H54 (cell line): ENCODE measurements at regions not wholly inside any gene's neighbourhood (a gene's known extent, or its start where the extent isn't known, plus 50 kb on each side); places are given as distances from the start of the nearest gene placed in this dataset.
A peak's percentile ranks its signal among the peaks of the same experiment; 100 is the strongest.

Source experiments
- DNase-seq: peaks from one replicate; pipeline ENCODE4 v3.0.0; 2011; ENCODE audit warnings: low spot score, mixed read lengths; ENCODE audit not compliant: insufficient read length
- FAIRE-seq: peaks from 3 replicates; lab custom pipeline; 2011; peaks lifted over from hg19 to GRCh38; lab: Jason Lieb, UNC
- POLR2A ChIP-seq: IDR thresholded peaks from 2 replicates; pipeline ENCODE4 v1.6.1; 2011; ENCODE audit warnings: low read depth, mild to moderate bottlenecking, low read length

GRCh38 chr9:126218359-126219125, 108.1 kb upstream of the MVB12B start:
- no peak for TF ChIP-seq POLR2A
- FAIRE-seq (no peak), DNase-seq (no peak)

DNA sequence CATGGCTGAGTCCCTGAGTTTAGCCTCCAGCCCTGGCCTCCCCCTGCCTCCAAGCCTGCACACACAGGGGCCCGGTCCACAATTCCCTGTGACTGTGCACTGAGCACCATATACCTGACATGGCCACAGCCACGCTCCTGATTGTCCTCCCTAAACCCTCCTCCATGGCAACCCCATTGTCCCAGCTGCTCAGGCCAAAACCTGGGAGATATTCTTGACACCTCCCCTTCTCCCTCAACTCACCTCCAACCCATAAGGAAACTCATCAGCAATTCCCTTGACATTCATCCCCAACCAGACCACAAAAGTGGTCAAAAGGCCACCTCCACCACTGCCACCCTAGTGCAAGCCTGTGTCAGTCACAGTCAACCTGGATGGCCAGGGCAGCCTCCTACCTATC, 107.5 kb upstream of the MVB12B start:
- no peak for TF ChIP-seq POLR2A
- FAIRE-seq (no peak), DNase-seq (no peak)

GRCh38 chr9:126219648-126220063, 107.0 kb upstream of the MVB12B start:
- DNase-seq, result no peak
- no peak for FAIRE-seq
- TF ChIP-seq POLR2A, result no peak

GRCh38 chr9:126221480-126221879, 105.1 kb upstream of the MVB12B start:
- no peak for TF ChIP-seq POLR2A
- FAIRE-seq (no peak), DNase-seq (no peak)

DNA sequence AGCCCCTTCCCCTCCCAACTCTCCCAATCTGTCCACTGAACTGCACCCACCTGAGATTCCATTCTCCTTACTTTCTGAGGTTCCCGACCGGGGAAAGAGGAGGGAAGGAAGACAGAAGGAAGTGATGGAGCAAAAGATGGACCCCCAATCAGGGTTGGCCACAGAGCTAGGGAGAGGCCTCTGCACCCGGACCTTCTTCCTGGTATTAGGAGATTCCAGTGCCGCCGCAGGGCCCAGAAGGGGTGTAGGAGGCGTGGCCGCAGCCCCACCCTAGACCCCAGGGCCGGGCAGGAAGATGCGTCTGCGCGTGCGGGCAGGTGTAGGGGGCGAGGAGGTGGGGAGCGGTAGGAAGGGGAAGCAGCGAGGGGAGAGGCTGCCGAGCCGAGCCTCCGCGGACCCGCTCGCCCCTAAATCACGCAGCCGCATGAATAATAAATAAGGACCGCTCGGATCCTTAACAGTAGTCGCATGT, 104.2 kb upstream of the MVB12B start:
- DNase-seq, result no peak
- no peak for TF ChIP-seq POLR2A
- no peak for FAIRE-seq

GRCh38 chr9:126222835-126223431, 103.7 kb upstream of the MVB12B start:
- no peak for DNase-seq

DNA sequence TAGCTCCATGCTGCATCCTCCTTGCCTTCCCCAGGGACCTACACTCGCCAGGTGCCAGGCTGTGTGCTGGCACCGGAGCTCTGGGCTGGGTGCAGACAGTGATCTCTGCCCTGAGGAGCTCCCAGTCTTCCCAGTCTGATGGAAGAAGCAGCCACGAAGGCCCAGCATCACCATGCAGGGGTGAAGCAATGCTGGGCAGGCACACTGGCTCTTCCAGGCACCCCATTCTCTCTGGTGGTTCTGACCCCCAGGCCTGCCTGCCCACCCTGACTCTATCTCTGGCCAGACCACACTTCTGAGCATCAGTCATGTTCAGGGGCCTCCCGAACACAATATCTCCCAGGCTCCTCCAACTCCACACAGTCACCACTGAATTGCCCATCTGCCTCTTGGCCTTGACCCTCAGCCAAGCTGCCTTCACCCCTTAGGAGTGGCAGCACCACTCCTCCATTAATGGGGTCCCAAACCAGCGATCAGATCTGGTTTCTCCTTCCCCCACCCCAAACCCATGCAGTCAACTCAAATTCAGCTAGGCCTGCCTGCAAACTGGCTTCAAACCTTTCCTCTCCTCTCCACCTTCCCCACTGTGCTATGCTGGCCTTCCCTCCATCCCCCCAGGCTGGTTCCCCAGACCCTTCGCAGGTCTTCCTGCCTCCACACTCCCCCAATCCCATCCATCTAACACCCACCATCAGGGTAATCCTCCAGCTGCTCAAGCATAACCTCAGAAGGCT, 102.7 kb upstream of the MVB12B start:
- FAIRE-seq (no peak), DNase-seq (no peak)
- no peak for TF ChIP-seq POLR2A

More at GRCh38 chr9:126222835-126223431, 103.7 kb upstream of the MVB12B start:
- no peak for FAIRE-seq
- TF ChIP-seq POLR2A, result no peak

DNA sequence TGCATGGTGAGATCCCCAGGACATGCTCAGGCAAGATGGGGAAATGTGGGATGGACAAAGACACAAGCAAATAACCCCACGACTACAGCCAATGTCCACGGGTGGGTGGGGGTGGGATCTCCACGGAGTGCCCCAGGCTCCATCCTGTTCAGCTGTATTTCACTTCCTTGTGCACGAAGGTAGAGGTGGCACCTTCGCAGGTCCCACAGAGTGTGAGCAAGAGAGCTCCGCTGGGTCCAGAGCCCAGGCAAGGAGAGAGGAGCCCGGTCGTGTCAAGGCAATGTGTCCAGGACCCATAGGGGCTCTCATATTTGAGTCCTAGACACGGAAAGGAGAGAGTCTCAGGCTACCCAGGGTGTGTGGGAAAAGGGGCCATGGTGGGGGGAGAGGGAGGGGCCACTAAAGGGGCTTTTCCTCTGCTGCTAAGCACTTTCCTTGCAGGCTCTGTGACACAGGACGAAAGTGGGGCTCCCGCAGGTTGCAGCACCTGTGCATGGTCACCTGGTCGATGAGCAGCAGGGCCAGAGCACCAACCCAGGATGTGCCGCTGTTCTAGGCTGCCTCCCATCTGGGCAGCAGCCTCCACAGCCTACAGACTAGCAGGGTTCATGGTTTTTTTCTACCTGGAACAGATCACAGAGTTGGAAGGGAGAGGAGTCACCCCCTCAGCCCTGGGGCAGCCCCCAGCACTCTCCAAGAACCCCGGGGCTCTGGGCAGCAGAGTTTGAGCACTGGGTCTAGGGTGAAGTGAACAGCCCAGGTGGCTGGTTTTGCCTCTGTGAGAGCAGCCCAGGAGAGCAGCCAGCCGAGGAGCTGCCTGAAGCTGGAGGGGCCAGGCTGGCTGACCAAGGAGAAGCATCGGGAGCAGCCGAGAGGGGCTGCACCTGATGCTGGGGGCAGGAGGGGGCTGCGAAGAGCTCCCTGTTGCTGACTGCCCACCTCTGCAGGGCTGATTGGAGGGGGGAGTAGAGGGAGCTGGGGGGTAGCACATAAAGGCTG, 100.7 kb upstream of the MVB12B start:
- DNase-seq (no peak), FAIRE-seq (no peak)
- no peak for TF ChIP-seq POLR2A

DNA sequence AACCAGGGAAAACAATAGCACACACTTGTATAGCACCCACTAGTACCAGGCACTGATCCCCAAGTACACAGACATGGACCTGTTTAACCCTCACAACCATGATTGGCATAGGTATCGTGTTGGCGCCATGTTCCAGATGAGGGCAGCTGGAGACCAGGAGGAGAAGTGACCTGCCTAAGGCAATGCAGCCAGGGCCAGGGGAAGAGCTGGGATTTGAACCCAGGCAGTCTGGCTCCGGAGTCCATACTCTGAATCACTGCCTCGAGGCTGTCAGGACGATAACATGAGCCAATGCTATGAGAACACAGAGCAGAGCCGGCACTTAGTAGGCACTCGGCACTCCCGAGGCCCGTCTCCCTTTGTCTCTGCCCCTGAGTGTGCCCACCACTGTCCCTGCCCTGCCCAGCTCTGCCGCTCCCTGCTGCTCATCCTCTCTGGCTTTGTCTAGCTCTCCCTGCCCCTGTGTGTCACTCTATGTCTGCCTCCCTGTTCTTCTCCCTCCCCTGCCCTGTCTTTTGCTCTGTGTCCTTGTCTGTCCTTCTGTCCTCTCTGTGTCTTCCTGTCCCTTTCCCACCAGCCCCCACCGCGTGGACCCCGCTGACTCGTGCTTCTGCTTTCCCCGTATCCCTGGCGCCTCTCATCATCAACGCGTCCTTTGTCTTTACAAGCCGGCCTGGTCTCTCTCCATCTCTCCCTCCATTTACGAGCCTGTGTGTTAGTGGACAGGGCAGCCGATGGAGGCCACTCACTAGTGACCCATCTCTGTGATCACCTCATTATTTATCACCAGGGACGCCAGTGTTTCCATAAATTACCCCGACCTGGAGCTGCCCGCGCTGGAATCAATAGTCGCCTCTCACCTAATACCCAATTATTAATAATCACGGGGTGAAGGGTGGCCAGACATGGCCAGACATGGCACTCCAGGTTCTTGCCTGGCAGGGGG, 99.4 kb upstream of the MVB12B start:
- TF ChIP-seq POLR2A, result no peak
- no peak for DNase-seq
- FAIRE-seq, result no peak

- FAIRE-seq (no peak), DNase-seq (no peak)
- TF ChIP-seq POLR2A, result no peak
These were observed 98.4 kb upstream of the MVB12B start for GRCh38 chr9:126228111-126228780.

DNA sequence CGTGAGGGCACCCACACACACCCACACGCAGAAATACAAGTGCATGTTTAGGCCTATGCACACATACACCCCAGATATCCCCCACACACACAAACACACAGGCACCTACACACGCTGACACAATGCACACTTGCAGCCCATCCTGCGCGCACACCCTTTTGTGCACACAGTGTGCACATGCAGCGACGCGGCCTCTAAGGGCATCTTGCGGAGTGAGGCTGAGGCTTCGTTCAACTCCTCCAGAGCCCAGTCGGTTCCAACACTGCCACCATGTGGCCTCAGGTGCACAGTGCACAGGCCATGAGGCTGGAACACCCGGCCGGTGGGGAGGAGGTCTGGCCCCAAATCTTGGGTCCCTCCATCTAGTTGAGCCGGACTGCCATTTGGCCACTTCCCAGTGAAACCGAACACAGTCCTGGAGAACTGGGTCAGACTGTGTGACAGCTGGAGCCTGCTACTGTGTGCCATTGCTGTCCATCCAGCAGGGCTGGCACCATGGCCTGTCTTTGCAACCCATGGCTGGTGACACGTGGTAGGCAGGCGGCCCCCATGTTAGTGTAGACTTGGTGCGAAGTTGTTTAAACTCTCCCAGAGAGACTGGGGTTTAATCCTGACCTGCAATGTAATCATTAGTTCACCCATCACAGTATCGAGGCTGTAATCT, 97.7 kb upstream of the MVB12B start:
- peak; percentile 90 for DNase-seq
- peak; percentile 41 for FAIRE-seq
- no peak for TF ChIP-seq POLR2A

- FAIRE-seq (no peak), DNase-seq (no peak)
- no peak for TF ChIP-seq POLR2A
These were observed 97.1 kb upstream of the MVB12B start for GRCh38 chr9:126229501-126229900.
